Large intestine (tissue), 3 donors: ENCODE measurements at regions not wholly inside any gene's neighbourhood (a gene's known extent, or its start where the extent isn't known, plus 50 kb on each side); places are given as distances from the start of the nearest gene placed in this dataset.

Experiments
- DNase-seq, 2 donors: peaks; one replicate each; pipeline versions ENCODE4 v3.0.0 to v3.0.0-alpha.2; 2013
- H3K27ac ChIP-seq: one replicate; pipeline ENCODE4 v1.5.1; 2013; ENCODE audit warnings: low read length
- H3K27me3 ChIP-seq: 2 replicates; pipeline ENCODE4 v1.6.1; 2013; ENCODE audit warnings: low read length; ENCODE audit not compliant: control insufficient read depth, insufficient read depth
- H3K36me3 ChIP-seq: 2 replicates; pipeline ENCODE4 v1.6.1; 2013; ENCODE audit warnings: low read length; ENCODE audit not compliant: control insufficient read depth, insufficient read depth
- H3K4me1 ChIP-seq: one replicate; pipeline ENCODE4 v1.6.1; 2013; ENCODE audit warnings: low read length; ENCODE audit not compliant: control insufficient read depth, insufficient read depth
- H3K4me3 ChIP-seq: one replicate; pipeline ENCODE4 v1.5.1; 2013; ENCODE audit warnings: low read length
- H3K9me3 ChIP-seq: one replicate; pipeline ENCODE4 v1.6.1; 2013; ENCODE audit warnings: mild to moderate bottlenecking, low read depth, low read length, moderate library complexity; ENCODE audit not compliant: control insufficient read depth
- WGBS: methylation state at CpG from one replicate; pipeline ENCODE4 v1.1.5; 2013; ENCODE audit warnings: low lambda C conversion rate; ENCODE audit not compliant: insufficient coverage; 5-methylcytosine and 5-hydroxymethylcytosine counted together

GRCh38 chr9:129328355-129329042, 150.4 kb upstream of the IER5L start:
- no peak for DNase-seq
- H3K9me3 ChIP-seq, result peaks cover 7% of the 10 kb centered on the region
- WGBS, result no CpG with 5 or more reads among the region's 13 CpGs
- H3K27me3 ChIP-seq, result no peaks in the 10 kb centered on the region
- H3K4me3 ChIP-seq, result no peak overlapping the region
- H3K27ac ChIP-seq, result no peak overlapping the region
- no peaks in the 10 kb centered on the region for H3K36me3 ChIP-seq
- H3K4me1 ChIP-seq, result peaks cover 8% of the 10 kb centered on the region

- Histone ChIP-seq H3K27ac (no peak overlapping the region), H3K9me3 (peaks cover 7% of the 10 kb centered on the region), H3K36me3 (no peaks in the 10 kb centered on the region), H3K27me3 (no peaks in the 10 kb centered on the region), H3K4me3 (no peak overlapping the region), H3K4me1 (peaks cover 5% of the 10 kb centered on the region)
- WGBS, result no CpG with 5 or more reads among the region's 9 CpGs
- DNase-seq, result no peak
Observed at GRCh38 chr9:129327552-129328328, 149.7 kb upstream of the IER5L start.

DNA sequence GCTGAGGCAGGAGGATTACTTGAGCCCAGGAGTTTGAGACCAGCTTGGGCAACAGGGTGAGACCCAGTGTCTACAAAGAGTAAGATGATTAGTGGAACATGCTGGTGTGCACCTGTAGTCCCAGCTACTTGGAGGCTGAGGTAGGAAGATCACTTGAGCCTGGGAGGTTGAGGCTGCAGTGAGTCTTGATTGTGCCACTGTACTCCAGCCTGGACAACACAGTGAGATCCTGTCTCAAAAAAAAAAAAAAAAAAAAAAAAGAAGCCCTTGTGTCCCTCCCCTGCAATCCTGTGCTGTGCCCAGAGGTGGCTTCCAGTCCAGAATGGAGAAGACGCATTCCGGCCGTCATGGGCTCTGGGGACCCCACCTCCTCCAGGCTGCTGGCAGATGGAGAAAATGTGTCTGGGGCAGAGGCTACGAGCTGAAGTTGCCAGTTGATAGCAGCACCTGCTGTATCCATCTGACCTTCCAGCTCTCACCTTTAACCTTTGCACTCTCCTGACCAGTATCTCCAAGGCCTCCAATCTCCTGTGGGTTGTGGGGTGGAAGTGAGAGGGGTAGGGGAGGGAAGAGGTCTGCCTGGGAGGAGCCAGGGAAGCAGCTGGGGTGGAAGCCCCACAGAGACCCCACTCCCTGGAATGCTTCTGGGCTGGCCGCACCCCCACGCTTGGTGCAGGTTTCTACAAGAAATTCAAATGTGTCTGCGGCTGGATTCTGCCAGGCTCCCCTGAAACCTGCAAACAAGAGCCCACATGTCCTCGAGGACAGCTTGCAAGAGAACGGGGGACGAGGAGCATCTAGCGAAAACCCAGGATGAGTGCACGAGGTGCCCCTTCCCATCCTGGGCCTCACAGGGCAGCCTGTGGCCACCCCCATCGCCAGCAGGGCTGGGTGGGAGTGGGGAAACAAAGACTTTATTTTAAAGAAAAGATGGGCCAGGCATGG, 148.3 kb upstream of the IER5L start:
- H3K4me1 ChIP-seq, result peaks cover 5% of the 10 kb centered on the region
- H3K27me3 ChIP-seq, result no peaks in the 10 kb centered on the region
- H3K36me3 ChIP-seq, result no peaks in the 10 kb centered on the region
- peaks cover 7% of the 10 kb centered on the region for H3K9me3 ChIP-seq
- no peak for DNase-seq
- no peak overlapping the region for H3K27ac ChIP-seq
- WGBS, result 100% methylated on average over 1 of the region's 13 CpGs
- no peak overlapping the region for H3K4me3 ChIP-seq

- Histone ChIP-seq H3K4me3 (no peak overlapping the region), H3K27me3 (no peaks in the 10 kb centered on the region), H3K4me1 (peaks cover 15% of the 10 kb centered on the region), H3K36me3 (no peaks in the 10 kb centered on the region), H3K27ac (no peak overlapping the region), H3K9me3 (no peaks in the 10 kb centered on the region)
- DNase-seq, result no peak
- WGBS, result no CpG with 5 or more reads among the region's 7 CpGs
Observed at GRCh38 chr9:129324808-129325502, 146.9 kb upstream of the IER5L start.

- WGBS, result no CpG with 5 or more reads among the region's 13 CpGs
- Histone ChIP-seq H3K36me3 (no peaks in the 10 kb centered on the region), H3K9me3 (no peaks in the 10 kb centered on the region), H3K4me1 (peaks cover 23% of the 10 kb centered on the region), H3K27me3 (no peaks in the 10 kb centered on the region), H3K27ac (no peak overlapping the region), H3K4me3 (no peak overlapping the region)
- DNase-seq, result no peak
Observed at GRCh38 chr9:129323999-129324553, 146.0 kb upstream of the IER5L start.

GRCh38 chr9:129323376-129323998, 145.4 kb upstream of the IER5L start:
- H3K27me3 ChIP-seq, result no peaks in the 10 kb centered on the region
- no peak overlapping the region for H3K27ac ChIP-seq

DNA sequence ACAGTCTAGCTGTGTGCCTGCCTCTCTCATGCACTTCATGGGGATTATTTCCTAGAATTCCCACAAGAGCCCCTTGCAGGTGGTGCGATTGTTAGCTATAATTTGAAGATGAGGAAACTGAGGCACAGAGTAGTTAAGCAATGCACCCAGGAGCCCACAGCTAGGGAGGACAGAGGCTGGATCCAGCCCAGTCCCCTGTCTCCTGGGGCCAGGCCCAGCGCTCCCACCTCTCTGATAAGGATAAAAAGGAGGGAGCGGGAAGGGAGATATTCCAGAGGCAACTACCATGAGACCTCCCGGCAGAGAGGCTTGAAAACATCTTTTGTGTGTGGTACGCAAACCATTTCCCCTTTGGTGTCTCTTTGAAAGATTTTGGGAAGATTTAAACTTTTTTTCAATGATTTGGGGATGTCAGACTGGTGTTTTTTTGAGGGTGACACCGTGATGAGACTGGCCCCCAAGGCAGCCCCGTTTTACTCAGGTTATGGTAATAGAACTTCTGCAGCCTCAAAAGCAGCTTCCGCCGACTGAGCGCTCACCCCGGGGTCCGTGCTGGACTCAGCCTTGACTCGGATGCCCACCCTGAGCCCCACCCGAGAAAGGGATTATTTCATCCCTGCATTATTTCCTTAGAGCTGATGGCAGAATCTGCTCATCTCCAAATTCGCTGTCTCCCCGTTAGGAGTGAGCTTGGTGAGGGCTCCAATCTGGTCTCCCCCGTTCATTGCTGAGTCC, 144.7 kb upstream of the IER5L start:
- no peak overlapping the region for H3K4me3 ChIP-seq
- no CpG with 5 or more reads among the region's 17 CpGs for WGBS
- no peaks in the 10 kb centered on the region for H3K27me3 ChIP-seq
- no peaks in the 10 kb centered on the region for H3K36me3 ChIP-seq
- no peaks in the 10 kb centered on the region for H3K9me3 ChIP-seq
- H3K4me1 ChIP-seq, result peaks cover 27% of the 10 kb centered on the region
- H3K27ac ChIP-seq, result no peak overlapping the region
- DNase-seq, result no peak

More at GRCh38 chr9:129323376-129323998, 145.4 kb upstream of the IER5L start:
- no peak for DNase-seq
- H3K36me3 ChIP-seq, result no peaks in the 10 kb centered on the region
- H3K4me1 ChIP-seq, result peaks cover 23% of the 10 kb centered on the region
- WGBS, result 60% methylated on average over 2 of the region's 6 CpGs
- no peaks in the 10 kb centered on the region for H3K9me3 ChIP-seq
- H3K4me3 ChIP-seq, result no peak overlapping the region

DNA sequence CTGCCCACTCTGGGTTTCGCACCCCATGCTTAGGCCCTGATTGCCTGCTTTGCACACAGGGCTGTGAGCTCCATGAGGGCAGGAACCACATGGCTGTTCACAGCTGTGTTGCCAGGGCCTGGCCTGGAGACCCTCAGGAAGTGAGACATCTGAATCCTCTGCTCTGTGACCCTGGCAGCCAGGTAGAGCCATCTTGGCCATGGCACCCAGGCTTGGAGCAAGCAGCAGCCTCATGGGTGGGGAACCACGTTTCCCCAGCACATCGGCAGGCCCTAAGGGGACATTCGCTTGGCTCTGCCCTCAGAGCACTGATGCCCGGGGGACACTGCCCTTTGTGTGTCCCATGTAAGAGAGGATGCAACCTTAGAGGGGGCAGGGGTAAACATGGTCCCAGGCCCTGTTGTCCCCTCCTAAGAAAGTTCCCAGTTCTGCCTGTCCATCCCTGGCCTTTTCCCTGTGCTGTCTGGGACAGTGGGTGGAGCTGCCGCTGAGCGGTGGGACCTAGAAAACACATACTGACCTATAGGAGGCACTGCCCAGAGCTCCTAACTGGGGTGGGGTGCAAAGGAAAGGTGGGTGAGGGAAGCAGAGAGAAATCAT, 144.1 kb upstream of the IER5L start:
- Histone ChIP-seq H3K36me3 (no peaks in the 10 kb centered on the region), H3K27me3 (no peaks in the 10 kb centered on the region), H3K4me1 (peaks cover 27% of the 10 kb centered on the region), H3K4me3 (no peak overlapping the region), H3K27ac (no peak overlapping the region), H3K9me3 (no peaks in the 10 kb centered on the region)
- no peak for DNase-seq
- no CpG with 5 or more reads among the region's 7 CpGs for WGBS
